DND-41 (cell line): ENCODE measurements at regions not wholly inside any gene's neighbourhood (a gene's known extent, or its start where the extent isn't known, plus 50 kb on each side); places are given as distances from the start of the nearest gene placed in this dataset.

Experiments
- CTCF ChIP-seq: IDR thresholded peaks from 2 replicates; pipeline ENCODE4 v1.5.1; 2012; ENCODE audit warnings: borderline replicate concordance, low read length, moderate library complexity, mild to moderate bottlenecking; ENCODE audit not compliant: poor library complexity, severe bottlenecking; ENCODE audit errors: extremely low read depth
- EZH2 ChIP-seq: IDR thresholded peaks from 3 replicates; pipeline ENCODE4 v1.6.1; 2012; ENCODE audit warnings: borderline replicate concordance, low read depth, mild to moderate bottlenecking, moderate library complexity, low read length, inconsistent platforms; ENCODE audit not compliant: severe bottlenecking

GRCh38 chr11:97847730-97848129 lies 1173.0 kb upstream of the CNTN5 start:
- no peak for TF ChIP-seq CTCF
- TF ChIP-seq EZH2, result no peak
